Dedifferentiated amniotic fluid mesenchymal stem cell (primary cell): ENCODE measurements at regions not wholly inside any gene's neighbourhood (a gene's known extent, or its start where the extent isn't known, plus 50 kb on each side); places are given as distances from the start of the nearest gene placed in this dataset.

Experiments
- DNase-seq: peaks from one replicate; pipeline ENCODE4 v3.0.0-alpha.2; 2016; ENCODE audit errors: extremely low spot score

- no peak for DNase-seq
Observed at GRCh38 chrX:120819126-120819525, 56.5 kb downstream of the CT47B1 start.

DNA sequence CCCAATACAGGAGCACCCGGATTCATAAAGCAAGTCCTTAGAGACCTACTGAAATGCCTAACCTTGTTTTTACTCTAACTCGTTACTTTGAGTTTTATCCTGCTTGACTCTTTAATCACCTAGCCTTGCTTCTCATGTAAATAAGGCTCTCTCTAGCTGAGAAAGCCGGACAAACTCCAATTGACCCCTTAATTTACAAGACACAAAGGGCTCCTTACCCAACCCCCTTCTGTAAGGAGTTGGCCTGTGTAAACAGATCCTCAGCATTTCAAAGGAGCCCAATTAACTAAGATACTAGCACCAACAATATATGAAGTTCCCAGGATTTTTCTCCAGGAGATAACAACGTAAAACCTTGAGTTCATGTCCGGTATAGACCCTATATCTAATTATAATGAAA lies 61.7 kb downstream of the CT47B1 start:
- no peak for DNase-seq

DNA sequence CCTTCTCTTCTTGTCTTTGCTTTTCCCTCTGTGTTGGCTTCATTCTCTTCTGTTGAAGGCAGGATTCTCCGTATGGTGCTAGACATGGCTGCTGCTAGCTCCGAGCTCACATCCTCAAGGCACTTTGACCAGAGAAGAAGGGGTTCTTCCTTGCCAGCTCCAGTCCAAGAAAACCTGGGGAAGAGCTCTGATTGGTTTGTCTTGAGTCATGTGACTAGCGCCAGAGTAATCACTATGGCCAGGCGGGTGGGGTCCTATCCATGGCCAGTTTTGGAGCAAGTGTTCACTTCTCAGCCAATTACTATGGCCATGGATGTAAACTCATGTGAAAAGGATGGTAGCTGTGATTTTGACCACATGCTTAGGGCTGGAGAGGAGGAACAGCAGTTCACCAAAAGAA lies 74.2 kb downstream of the CT47B1 start:
- DNase-seq, result no peak

GRCh38 chrX:120797188-120797851 lies 78.3 kb downstream of the CT47B1 start:
- no peak for DNase-seq

- DNase-seq, result no peak
Observed at GRCh38 chrX:120795301-120795700, 80.4 kb downstream of the CT47B1 start.

DNA sequence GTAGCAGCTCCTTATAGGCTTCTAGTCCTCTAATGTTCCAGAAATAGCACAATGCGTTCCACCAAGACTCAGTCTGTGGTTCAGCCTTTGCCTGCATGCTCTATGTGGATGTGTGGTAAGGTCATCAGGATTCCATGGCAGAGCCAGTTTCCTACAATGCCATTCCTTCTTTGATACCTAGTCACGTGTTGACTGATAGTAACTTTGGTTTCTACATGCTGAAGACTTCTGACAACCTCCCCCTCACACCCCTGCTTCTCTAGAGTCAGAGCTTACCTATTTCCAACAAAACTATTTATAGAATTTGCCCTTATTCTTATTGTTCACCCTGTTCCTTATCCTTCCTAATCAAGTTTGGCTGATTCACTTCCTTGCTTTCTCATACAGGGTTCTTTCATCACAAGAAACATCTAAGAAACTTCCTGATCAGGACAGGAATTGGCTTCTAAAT lies 81.1 kb downstream of the CT47B1 start:
- DNase-seq, result no peak

DNA sequence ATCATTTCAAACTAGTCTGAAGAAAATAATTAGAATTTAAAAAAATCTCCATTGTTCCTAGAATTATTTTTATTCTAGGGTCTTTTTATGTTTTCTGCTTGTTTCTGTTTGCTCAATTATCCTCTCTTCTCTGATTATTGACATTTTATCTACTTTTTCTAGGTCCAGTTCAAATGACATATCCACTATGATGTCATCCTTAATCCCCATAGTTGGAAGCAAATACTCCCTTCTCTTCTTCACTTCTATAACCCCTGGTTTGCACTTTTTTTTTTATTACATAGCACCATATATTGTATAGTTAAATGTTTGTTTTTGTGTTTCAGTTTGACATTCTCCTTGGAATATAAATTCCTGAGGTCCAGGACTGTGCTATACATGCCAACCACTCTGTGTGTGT lies 82.6 kb downstream of the CT47B1 start:
- DNase-seq, result no peak

GRCh38 chrX:120791013-120791643 lies 84.5 kb downstream of the CT47B1 start:
- peak; percentile 55 for DNase-seq

DNA sequence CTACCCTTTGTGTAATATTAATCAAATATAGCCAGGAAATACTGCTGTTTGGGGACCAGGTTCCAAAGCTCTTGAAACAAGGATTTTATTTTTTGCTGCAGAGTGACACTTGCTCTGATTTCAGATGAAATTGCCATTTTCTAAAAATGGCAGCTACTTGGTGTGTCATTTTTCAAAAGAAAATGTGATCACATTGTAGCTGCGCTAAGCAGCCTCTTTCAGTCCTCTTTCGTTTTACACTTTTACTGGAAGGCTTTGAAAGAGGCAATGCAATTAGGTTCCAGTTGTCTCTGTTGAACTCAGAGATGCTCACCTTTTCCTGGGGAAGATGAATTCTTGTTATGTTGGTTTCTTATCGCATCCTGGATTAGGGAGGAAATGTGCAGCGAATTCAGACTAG lies 85.1 kb downstream of the CT47B1 start:
- no peak for DNase-seq

GRCh38 chrX:120790118-120790517 lies 85.5 kb downstream of the CT47B1 start:
- DNase-seq, result peak; percentile 84

- no peak for DNase-seq
Observed at GRCh38 chrX:120781403-120781802, 94.3 kb downstream of the CT47B1 start.

GRCh38 chrX:120775959-120776358 lies 99.7 kb downstream of the CT47B1 start:
- no peak for DNase-seq

DNA sequence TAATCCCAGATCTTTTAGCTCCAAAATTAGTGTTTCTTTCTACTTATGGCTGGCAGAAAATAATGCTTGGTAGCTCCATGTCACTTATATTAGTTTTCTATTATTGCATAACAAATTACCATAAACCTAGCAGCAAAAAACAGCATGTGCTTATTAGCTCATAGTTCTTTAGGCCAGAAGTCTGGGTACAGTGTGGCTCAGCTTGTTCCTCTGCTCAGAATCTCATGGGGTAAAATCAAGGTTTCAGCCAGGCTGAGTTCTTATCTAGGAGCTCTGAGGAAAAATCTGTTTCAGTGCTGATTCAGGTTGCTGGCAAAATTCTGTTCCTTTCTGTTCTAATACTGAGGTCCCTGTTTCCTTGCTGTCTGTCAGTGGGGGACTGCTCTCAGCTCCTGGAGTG lies 101.1 kb downstream of the CT47B1 start:
- no peak for DNase-seq

GRCh38 chrX:120773801-120774200 lies 101.9 kb downstream of the CT47B1 start:
- DNase-seq, result no peak

DNA sequence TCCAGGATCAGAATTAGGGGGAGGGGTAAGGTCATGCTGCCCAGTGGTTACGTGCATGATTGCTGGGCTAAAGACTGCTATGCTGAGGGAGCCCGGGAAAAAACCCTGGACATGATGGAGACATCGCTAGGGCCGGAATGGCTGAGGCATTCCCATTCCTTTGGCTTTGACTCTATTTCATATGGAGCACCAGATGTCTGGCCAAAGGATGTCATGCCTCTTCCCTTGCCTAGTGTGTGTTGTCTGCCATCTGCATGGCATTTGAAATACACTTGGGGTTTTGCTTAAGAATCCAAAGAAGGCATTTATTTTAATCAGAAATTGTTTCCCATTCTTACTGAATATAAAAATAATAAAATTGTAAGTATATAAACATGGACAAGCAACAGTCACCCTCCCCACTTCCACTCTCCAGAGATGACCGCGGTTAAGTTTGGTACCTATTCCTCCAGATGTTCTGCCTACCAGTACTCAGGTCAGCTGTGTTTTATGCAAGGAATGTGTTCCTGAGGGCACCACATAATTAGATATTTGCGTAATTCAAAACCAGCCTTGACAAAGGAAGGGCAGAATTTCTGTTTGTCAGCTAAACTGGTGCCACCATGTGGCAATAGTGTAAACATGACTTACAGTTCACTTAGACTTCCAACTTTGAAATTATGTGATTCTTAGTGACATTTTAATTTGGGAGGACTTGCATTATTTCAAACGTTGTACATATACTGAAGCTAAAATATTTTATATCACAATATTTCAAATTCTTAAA lies 105.9 kb downstream of the CT47B1 start:
- DNase-seq, result peak; percentile 64

DNA sequence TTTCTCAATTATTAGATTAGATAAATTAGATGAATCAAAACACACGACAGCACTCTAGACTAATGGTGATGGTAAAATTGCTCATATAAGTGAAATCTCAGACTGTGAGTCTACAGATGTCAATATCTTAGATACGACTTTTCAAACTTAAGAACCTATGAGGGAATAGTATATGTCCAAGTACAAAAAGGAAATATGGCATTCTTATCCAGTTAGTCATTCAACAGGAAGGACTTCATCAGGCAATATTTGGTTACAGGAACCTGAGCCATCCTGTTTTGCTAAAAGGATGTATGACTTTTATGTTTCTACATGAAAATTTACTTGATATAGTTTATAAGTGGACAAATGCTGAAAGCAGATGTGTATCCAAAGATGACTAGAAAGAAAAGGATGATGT lies 107.0 kb downstream of the CT47B1 start:
- no peak for DNase-seq

DNA sequence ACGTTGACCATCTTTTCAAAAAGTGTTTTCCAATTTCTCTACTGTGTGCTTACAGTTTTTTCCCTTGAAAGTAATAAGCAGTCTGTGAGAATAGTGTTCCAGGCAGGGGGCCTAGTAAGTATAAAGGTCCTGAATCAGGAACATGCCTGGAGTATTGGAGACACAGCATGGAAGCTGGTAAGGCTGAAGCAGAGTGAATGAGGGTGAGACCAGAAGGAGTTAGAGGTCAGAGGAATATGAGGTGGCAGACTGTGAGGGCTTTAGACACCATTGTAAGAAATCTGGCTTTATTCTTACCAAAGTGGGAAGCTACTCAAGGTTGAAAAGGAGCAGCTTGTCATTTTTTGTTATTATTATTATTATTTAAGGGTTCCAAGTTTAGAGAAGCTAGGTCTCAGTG lies 107.4 kb downstream of the CT47B1 start:
- no peak for DNase-seq

GRCh38 chrX:120763269-120763668 lies 112.4 kb downstream of the CT47B1 start:
- no peak for DNase-seq

DNA sequence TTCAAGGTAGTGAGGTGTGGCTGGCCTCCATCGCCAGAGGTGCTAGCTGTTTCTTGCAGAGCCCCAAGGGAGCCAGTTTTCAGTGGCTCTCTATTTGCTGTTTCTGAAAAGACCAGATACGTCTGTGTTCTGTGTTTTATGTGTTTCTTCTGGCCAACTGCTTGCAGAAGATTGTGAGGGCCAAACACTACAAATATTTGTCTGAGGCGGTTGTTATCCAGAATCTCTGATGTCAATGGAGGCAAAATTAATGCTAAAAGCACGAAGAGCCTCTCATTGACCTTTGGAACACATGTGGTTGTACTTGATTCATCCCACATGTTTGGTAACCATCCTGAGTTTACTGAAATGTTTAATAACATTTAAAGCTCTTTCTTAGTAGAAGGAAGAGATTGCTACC lies 113.9 kb downstream of the CT47B1 start:
- no peak for DNase-seq

DNA sequence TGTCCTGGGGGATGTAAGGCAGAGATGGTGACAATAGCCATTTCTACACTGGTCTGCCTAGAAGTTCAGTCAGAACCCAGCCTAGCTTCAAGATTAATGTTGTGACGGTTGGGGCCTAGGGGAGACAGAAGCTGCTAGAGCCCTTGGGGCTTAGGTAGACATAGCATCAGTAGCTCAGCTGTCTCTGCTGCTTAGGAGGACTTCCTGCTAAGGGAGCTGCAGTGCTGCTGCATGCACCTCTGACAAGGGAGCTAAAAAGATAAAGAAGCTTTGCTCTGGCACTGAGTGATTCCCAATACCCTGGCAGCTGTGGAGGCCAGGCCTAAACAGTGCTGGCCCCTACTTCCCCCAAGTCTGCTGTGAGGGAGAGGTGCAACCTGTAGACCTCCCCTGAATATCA lies 116.0 kb downstream of the CT47B1 start:
- DNase-seq, result no peak

DNA sequence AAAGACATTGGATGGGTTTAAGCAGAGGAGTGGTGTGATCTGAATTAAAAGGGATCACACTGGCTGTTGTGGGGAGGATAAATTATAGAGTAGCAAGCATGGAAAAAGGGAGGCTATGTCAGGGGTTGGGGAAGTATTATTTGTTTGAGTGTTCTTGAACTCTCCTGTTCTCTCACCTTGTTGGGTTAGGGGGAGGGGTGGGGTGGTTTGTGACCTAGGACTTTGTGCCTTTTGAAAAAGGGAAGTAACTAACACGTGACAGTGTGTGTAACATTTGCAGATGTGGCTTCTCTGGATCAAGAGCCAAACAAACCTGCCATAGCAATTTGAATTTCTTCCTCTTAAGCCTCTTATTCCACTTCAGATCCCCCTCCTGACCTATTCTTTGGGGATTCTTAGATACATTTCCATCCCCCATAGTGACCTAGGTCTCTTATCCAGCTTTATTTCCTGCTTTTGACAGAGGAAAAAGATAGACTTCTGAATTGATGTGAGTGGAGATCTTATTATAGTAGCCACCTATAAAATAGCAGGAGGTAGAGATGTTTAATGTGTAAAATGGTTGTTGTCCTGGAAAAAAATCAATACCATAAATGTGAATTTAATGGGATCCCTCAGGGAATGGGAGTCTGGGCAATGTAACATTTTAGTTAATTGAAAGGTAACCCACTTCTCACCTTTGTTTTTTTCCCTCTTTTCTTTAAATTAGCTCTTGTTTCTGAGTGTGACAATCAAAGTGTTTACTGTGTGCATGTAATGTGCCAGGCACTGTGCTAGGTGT lies 120.4 kb downstream of the CT47B1 start:
- no peak for DNase-seq
